Trophoblast cell (in vitro differentiated cells and primary cell): ENCODE measurements at regions not wholly inside any gene's neighbourhood (a gene's known extent, or its start where the extent isn't known, plus 50 kb on each side); places are given as distances from the start of the nearest gene placed in this dataset.
A peak's percentile ranks its signal among the peaks of the same experiment; 100 is the strongest.
"Not testable (repeated sequence)": the region's sequence is repeated elsewhere in the genome, so short reads cannot be mapped to it uniquely, and the experiment has no call there.

ENCODE experiments used
- DNase-seq, 2 donors: peaks; one replicate each; pipeline ENCODE4 v3.0.0-alpha.2; 2016
- H2AFZ ChIP-seq: 2 replicates; pipeline ENCODE4 v1.6.1; 2013; ENCODE audit warnings: low read length, moderate library complexity, mild to moderate bottlenecking; ENCODE audit not compliant: insufficient read depth, poor library complexity
- H2AK5ac ChIP-seq: 2 replicates; pipeline ENCODE4 v1.6.1; 2013; ENCODE audit warnings: mild to moderate bottlenecking, low read length
- H2BK120ac ChIP-seq: 2 replicates; pipeline ENCODE4 v1.6.1; 2013; ENCODE audit warnings: low read length, mild to moderate bottlenecking, moderate library complexity; ENCODE audit not compliant: insufficient read depth, poor library complexity
- H2BK12ac ChIP-seq: 2 replicates; pipeline ENCODE4 v1.6.1; 2013; ENCODE audit warnings: mild to moderate bottlenecking, low read length, moderate library complexity
- H2BK5ac ChIP-seq: 2 replicates; pipeline ENCODE4 v1.6.1; 2013; ENCODE audit warnings: low read length, low read depth, moderate library complexity, mild to moderate bottlenecking; ENCODE audit not compliant: poor library complexity
- H3K14ac ChIP-seq: 2 replicates; pipeline ENCODE4 v1.6.1; 2013; ENCODE audit warnings: mild to moderate bottlenecking, low read length
- H3K18ac ChIP-seq: 2 replicates; pipeline ENCODE4 v1.6.1; 2013; ENCODE audit warnings: mild to moderate bottlenecking, low read length
- H3K23ac ChIP-seq: 2 replicates; pipeline ENCODE4 v1.6.1; 2013; ENCODE audit warnings: low read length
- H3K27ac ChIP-seq: 2 replicates; pipeline ENCODE4 v1.5.1; 2013; ENCODE audit warnings: low read depth, mild to moderate bottlenecking, inconsistent platforms, low read length, moderate library complexity
- H3K27me3 ChIP-seq: 2 replicates; pipeline ENCODE4 v1.6.1; 2013; ENCODE audit warnings: inconsistent platforms, mild to moderate bottlenecking, low read length, moderate library complexity; ENCODE audit not compliant: insufficient read depth
- H3K36me3 ChIP-seq, 2 experiments: 1 replicate in 1 of 2; 2 replicates in 1 of 2; pipeline ENCODE4 v1.6.1; 2013; ENCODE audit warnings: low read length in 2 of 2, mild to moderate bottlenecking in 2 of 2, moderate library complexity in 1 of 2; ENCODE audit not compliant: insufficient read depth in 2 of 2, control insufficient read depth in 1 of 2
- H3K4ac ChIP-seq: 2 replicates; pipeline ENCODE4 v1.6.1; 2013; ENCODE audit warnings: low read depth, mild to moderate bottlenecking, low read length, moderate library complexity
- H3K4me1 ChIP-seq, 2 experiments: 1 replicate in 1 of 2; 2 replicates in 1 of 2; pipeline ENCODE4 v1.6.1; 2013; ENCODE audit warnings: low read length in 2 of 2, mild to moderate bottlenecking in 2 of 2, moderate library complexity in 1 of 2; ENCODE audit not compliant: insufficient read depth in 2 of 2, control insufficient read depth in 1 of 2
- H3K4me2 ChIP-seq: 2 replicates; pipeline ENCODE4 v1.6.1; 2013; ENCODE audit warnings: inconsistent platforms, mild to moderate bottlenecking, low read length, moderate library complexity
- H3K4me3 ChIP-seq: 2 replicates; pipeline ENCODE4 v1.5.1; 2013; ENCODE audit warnings: mild to moderate bottlenecking, low read depth, low read length, inconsistent platforms
- H3K79me1 ChIP-seq: one replicate; pipeline ENCODE4 v1.6.1; 2013; ENCODE audit warnings: low read length
- H3K79me2 ChIP-seq: 2 replicates; pipeline ENCODE4 v1.6.1; 2013; ENCODE audit warnings: low read length, mild to moderate bottlenecking; ENCODE audit not compliant: control insufficient read depth, insufficient read depth, poor library complexity
- H3K9ac ChIP-seq: 2 replicates; pipeline ENCODE4 v1.6.1; 2013; ENCODE audit warnings: mild to moderate bottlenecking, low read length
- H3K9me3 ChIP-seq: 2 replicates; pipeline ENCODE4 v1.6.1; 2013; ENCODE audit warnings: low read depth, mild to moderate bottlenecking, control low read depth, inconsistent platforms, low read length; ENCODE audit not compliant: insufficient read depth
- H4K12ac ChIP-seq: 2 replicates; pipeline ENCODE4 v1.6.1; 2013; ENCODE audit warnings: low read depth, mild to moderate bottlenecking, low read length, moderate library complexity
- H4K8ac ChIP-seq: 2 replicates; pipeline ENCODE4 v1.6.1; 2013; ENCODE audit warnings: low read depth, mild to moderate bottlenecking, low read length, moderate library complexity
- H4K91ac ChIP-seq: one replicate; pipeline ENCODE4 v1.6.1; 2013; ENCODE audit warnings: low read depth, mild to moderate bottlenecking, low read length, moderate library complexity
- WGBS: extraction: QIAGEN DNeasy Blood & Tissue Kit; methylation state at CpG from one replicate; pipeline ENCODE4 v1.1.7; 2013; ENCODE audit warnings: missing lambda C conversion rate; ENCODE audit not compliant: insufficient read length, insufficient coverage; ENCODE audit errors: extremely low coverage; 5-methylcytosine and 5-hydroxymethylcytosine counted together

- not testable (repeated sequence) for H3K27ac ChIP-seq, H3K79me1 ChIP-seq, H3K4me2 ChIP-seq, H3K4ac ChIP-seq, H3K18ac ChIP-seq, H3K23ac ChIP-seq, H4K8ac ChIP-seq, H3K9me3 ChIP-seq, H2BK5ac ChIP-seq, H3K27me3 ChIP-seq, H4K12ac ChIP-seq, H3K4me1 ChIP-seq, H3K36me3 ChIP-seq, H2AK5ac ChIP-seq, H4K91ac ChIP-seq, H2BK12ac ChIP-seq, H3K9ac ChIP-seq, H3K14ac ChIP-seq, H2BK120ac ChIP-seq, H3K79me2 ChIP-seq, H2AFZ ChIP-seq, H3K4me3 ChIP-seq
- no CpG with 5 or more reads among the region's 1 CpG for WGBS
- peak in 1 of 2 donors; percentile 43 for DNase-seq
Observed at GRCh38 chr3:125757050-125757449, 161.8 kb upstream of the OSBPL11 start.

DNA sequence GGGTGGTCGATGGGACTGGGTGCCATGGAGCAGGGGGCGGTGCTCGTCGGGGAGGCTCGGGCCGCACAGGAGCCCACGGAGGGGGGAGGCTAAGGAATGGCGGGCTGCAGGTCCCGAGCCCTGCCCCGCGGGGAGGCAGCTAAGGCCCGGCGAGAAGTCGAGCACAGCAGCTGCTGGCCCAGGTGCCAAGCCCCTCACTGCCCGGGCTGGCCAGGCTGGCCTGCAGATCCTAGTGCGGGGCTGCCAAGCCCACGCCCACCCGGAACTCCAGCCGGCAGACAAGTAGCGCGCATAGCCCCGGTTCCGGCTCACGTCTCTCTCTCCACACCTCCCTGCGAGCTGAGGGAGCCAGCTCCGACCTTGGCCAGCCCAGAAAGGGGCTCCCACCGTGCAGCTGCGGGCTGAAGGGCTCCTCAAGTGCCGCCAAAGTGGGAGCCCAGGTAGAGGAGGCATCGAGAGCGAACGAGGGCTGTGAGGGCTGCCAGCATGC is 163.4 kb upstream of the OSBPL11 start:
- not testable (repeated sequence) for H4K91ac ChIP-seq, H3K4me1 ChIP-seq, H3K79me2 ChIP-seq, H3K27ac ChIP-seq, H3K4me2 ChIP-seq, H3K18ac ChIP-seq, DNase-seq, H3K9ac ChIP-seq, H3K79me1 ChIP-seq, H3K4me3 ChIP-seq, H3K4ac ChIP-seq, H2BK120ac ChIP-seq, H2AK5ac ChIP-seq, H2BK12ac ChIP-seq, H4K8ac ChIP-seq, H4K12ac ChIP-seq, H3K14ac ChIP-seq, H2BK5ac ChIP-seq, H3K9me3 ChIP-seq, H3K23ac ChIP-seq, H3K27me3 ChIP-seq, H3K36me3 ChIP-seq, H2AFZ ChIP-seq
- WGBS, result no CpG with 5 or more reads among the region's 32 CpGs

DNA sequence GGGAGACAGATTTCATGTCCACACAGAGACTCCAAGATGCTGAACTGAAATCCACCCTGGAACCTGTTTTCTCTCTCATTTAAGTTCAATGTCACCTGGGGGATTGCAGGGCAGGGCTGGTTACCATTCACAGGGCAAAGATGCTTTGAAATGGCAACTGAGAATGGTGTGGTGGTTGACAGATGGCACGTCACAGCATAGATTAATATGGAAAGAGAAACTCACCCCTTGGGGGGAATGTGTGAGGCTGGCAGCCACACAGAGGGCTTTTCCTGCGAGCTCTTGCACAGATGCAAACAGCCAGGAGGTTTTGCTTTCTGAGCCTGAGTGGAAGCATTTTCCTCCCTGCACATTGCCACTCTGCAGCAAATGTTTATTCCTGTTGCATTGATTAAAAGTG is 167.3 kb upstream of the OSBPL11 start:
- not testable (repeated sequence) for H3K4ac ChIP-seq, H3K79me1 ChIP-seq, H3K4me2 ChIP-seq, H2AFZ ChIP-seq, DNase-seq, H3K36me3 ChIP-seq, H3K27ac ChIP-seq, H3K9me3 ChIP-seq, H2BK120ac ChIP-seq, H3K4me1 ChIP-seq, H4K8ac ChIP-seq, H3K14ac ChIP-seq, H2AK5ac ChIP-seq, H4K91ac ChIP-seq, H3K18ac ChIP-seq, H3K79me2 ChIP-seq, H3K4me3 ChIP-seq, H3K23ac ChIP-seq, H3K27me3 ChIP-seq, H2BK12ac ChIP-seq, H4K12ac ChIP-seq, H3K9ac ChIP-seq, H2BK5ac ChIP-seq
- no CpG with 5 or more reads among the region's 2 CpGs for WGBS

- H3K4me1 ChIP-seq, H3K23ac ChIP-seq, H3K4ac ChIP-seq, H3K27ac ChIP-seq, H2AK5ac ChIP-seq, H3K79me2 ChIP-seq, H3K36me3 ChIP-seq, H2BK5ac ChIP-seq, H3K9ac ChIP-seq, H3K79me1 ChIP-seq, H3K27me3 ChIP-seq, H2BK120ac ChIP-seq, H3K9me3 ChIP-seq, H4K91ac ChIP-seq, H2BK12ac ChIP-seq, H3K18ac ChIP-seq, H3K14ac ChIP-seq, H4K12ac ChIP-seq: not testable (repeated sequence)
- peak overlapping the region; percentile 51 for H4K8ac ChIP-seq
- no CpG with 5 or more reads among the region's 54 CpGs for WGBS
- peak overlapping the region; percentile 70 for H3K4me3 ChIP-seq
- peak overlapping the region; percentile 71 for H2AFZ ChIP-seq
- peak overlapping the region; percentile 97 for H3K4me2 ChIP-seq
- DNase-seq, result peak; percentile 40 to 69
Observed at GRCh38 chr3:125766285-125766826, 171.1 kb upstream of the OSBPL11 start.
